ENCODE measurements at regions not wholly inside any gene's neighbourhood (a gene's known extent, or its start where the extent isn't known, plus 50 kb on each side); places are given as distances from the start of the nearest gene placed in this dataset.

DNA sequence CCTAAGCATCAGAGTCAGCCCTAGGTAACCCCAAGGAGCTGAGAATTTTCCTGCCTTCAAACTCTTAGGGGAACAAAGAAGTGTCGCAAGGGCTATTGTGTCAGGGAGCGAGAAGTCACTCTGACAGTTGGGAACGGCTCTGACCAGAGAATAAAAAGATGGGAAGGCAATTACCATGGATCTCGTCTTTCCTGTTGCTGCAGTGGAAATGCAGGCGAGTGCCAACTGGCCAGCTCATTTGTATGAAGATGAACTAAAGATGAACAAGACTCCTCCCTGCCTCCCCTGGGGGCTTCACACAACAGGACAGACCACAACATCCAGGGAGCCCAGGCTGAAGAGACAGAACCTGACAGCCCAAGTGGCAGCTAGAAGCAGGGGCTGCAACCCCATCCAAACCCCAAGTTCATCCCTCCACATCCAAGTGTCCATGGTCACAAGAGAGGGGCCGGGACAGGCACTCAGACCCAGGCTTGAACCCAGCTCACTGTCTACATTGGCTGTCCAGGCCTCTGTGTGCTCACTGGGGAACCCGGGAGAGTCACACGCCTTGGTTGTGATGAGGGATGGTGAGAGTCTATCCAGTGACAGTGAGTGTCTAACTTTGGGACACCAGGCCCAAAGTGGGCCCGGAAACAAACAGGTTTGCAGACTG, 322.4 kb downstream of the BCL11B start:
- ATAC-seq (no peak), DNase-seq (no peak)
- H3K4me1 Mint-ChIP-seq (ENCODE audit: low read depth): peaks cover 9% of the 10 kb centered on the region
- no peaks in the 10 kb centered on the region for H3K36me3 Mint-ChIP-seq (ENCODE audit: insufficient read depth)
- no peaks in the 10 kb centered on the region for H3K27me3 Mint-ChIP-seq (ENCODE audit: low read depth)
- H3K4me3 Mint-ChIP-seq: no peak overlapping the region
- H3K9me3 Mint-ChIP-seq: no peaks in the 10 kb centered on the region

- Mint-ChIP-seq H3K36me3 (ENCODE audit: insufficient read depth) (no peaks in the 10 kb centered on the region), H3K4me3 (no peak overlapping the region), H3K9me3 (no peaks in the 10 kb centered on the region), H3K4me1 (ENCODE audit: low read depth) (peaks cover 8% of the 10 kb centered on the region), H3K27me3 (ENCODE audit: low read depth) (no peaks in the 10 kb centered on the region)
- ATAC-seq: no peak
- DNase-seq: no peak
Observed at GRCh38 chr14:98950353-98950895, 321.6 kb downstream of the BCL11B start.

DNA sequence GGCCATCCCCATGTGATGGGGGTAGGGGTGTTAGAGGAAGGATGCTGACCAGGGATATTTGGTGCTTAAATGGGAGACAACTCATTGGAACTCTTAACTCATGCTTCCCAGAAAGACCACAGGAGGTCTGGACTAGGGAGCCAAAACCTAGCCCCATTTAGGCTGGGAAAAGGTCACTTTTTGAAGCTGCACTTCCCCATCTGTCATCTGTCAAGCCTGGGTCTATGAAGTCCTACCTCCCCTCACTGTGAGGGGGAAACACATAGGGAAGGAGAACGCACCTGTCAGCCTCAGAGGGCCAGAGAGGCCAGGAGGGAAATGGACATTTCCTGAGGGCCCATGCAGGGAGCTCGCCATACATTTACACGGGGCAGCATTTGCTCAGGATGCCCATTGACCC, 321.0 kb downstream of the BCL11B start:
- ATAC-seq (no peak), DNase-seq (no peak)
- Mint-ChIP-seq H3K4me3 (no peak overlapping the region), H3K9me3 (no peaks in the 10 kb centered on the region), H3K27me3 (ENCODE audit: low read depth) (no peaks in the 10 kb centered on the region), H3K4me1 (ENCODE audit: low read depth) (peaks cover 8% of the 10 kb centered on the region), H3K36me3 (ENCODE audit: insufficient read depth) (no peaks in the 10 kb centered on the region)

DNA sequence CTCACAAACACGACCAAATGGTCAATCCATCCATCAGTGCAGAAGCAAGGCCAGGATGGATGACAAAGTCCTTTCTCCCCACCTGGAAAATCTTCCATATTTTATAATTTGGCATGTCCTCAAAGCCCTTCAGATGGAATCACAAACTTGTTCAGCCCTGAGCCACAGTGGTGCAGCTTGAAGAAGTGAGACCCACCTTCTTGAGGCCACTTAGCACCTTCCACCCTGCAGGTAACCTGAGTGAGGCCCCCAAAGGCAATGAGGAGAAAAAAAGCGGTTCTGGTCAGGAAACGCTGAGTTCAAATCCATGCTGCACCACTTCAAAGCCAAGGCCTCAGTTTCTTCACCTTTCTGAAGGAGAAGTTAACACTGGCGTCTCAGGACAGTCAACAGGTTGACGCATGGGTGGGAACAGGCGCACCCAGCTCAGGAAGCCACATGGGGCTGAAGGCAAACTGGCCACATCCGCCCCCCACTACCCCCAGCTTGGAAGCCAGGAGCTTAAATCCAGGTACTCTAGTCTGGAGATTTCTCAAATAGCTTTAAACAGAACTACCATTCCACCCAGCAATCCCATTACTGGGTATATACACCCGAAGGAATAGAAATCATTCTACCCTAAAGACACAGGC, 320.4 kb downstream of the BCL11B start:
- no peak for DNase-seq
- H3K36me3 Mint-ChIP-seq (ENCODE audit: insufficient read depth): no peaks in the 10 kb centered on the region
- H3K4me3 Mint-ChIP-seq: no peak overlapping the region
- H3K27me3 Mint-ChIP-seq (ENCODE audit: low read depth): no peaks in the 10 kb centered on the region
- H3K4me1 Mint-ChIP-seq (ENCODE audit: low read depth): peaks cover 8% of the 10 kb centered on the region
- no peak for ATAC-seq
- H3K9me3 Mint-ChIP-seq: no peaks in the 10 kb centered on the region

- no peaks in the 10 kb centered on the region for H3K9me3 Mint-ChIP-seq
- no peaks in the 10 kb centered on the region for H3K27me3 Mint-ChIP-seq (ENCODE audit: low read depth)
- H3K4me1 Mint-ChIP-seq (ENCODE audit: low read depth): peaks cover 1% of the 10 kb centered on the region
- no peaks in the 10 kb centered on the region for H3K36me3 Mint-ChIP-seq (ENCODE audit: insufficient read depth)
- no peak for ATAC-seq
- DNase-seq: no peak
- no peak overlapping the region for H3K4me3 Mint-ChIP-seq
Observed at GRCh38 chr14:98952593-98953350, 319.2 kb downstream of the BCL11B start.

- H3K9me3 Mint-ChIP-seq: no peaks in the 10 kb centered on the region
- no peaks in the 10 kb centered on the region for H3K36me3 Mint-ChIP-seq (ENCODE audit: insufficient read depth)
Observed at GRCh38 chr14:98953551-98954348, 318.2 kb downstream of the BCL11B start.

DNA sequence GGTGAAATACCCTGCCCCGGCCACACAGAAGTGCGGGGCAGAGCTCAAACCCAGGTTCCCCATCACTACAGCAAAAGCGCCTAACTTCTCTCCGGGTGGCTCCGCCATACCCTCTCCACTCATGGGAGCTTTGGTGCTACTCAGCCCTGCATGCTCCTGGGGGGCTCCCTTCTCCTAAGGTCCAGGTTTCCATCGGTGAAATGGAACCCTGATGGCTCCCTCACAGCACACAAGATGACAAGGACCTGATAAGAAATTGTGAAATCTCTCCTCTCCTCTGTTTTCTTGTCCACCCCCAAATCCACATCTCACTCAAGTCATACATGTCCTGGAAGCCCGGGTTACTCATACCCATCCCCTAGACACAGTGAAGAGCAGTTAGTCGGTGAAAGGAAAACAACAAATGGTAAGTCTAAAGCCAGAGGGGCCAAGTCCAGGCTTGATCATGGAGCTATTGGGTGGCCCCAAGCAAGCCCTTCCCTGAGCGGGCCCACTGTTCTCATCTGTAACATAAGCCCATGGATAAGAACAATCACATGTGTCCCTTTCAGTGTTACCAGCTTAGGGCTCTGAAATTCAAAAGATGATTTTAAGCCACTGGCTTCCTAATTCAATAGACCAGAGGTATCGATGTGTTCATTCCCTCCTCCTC, 317.5 kb downstream of the BCL11B start:
- Mint-ChIP-seq H3K9me3 (no peaks in the 10 kb centered on the region), H3K27me3 (ENCODE audit: low read depth) (no peaks in the 10 kb centered on the region), H3K4me3 (no peak overlapping the region), H3K4me1 (ENCODE audit: low read depth) (no peaks in the 10 kb centered on the region), H3K36me3 (ENCODE audit: insufficient read depth) (no peaks in the 10 kb centered on the region)
- no peak for DNase-seq
- no peak for ATAC-seq

More at GRCh38 chr14:98953551-98954348, 318.2 kb downstream of the BCL11B start:
- no peak for DNase-seq
- no peak overlapping the region for H3K4me3 Mint-ChIP-seq
- H3K4me1 Mint-ChIP-seq (ENCODE audit: low read depth): no peaks in the 10 kb centered on the region
- ATAC-seq: no peak
- H3K27me3 Mint-ChIP-seq (ENCODE audit: low read depth): no peaks in the 10 kb centered on the region

DNA sequence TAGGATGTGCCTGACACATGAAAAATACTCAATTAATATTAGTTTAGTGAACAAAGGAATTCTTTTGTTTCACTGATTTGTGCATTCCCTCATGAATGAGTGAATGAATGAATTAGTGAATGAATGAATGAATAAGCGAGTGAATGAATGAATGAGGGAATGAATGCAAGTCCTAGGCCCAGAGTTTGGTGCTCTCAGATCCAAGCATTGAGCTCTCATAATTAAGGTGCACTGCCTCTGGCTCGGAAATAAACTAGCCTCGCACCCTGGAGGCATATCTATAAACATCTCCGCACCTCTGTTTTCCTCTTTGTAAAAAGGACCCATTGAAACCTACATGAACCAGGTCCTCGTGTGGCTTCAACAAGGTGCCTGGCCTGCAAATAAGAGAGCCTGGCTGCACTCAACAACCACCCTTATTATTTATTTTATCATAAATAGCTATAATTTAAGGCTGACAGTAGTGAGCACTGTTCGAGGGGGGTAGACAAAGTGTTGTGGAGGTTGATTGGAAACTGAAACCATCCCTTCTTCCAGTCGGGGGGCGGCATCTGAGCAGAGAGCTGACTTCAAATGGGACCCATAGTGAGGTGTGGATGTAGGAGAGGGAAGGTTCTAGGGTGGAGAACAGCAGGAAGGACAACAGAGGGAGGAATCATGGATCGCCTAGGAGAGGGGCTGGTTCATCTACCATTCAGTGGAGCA, 316.8 kb downstream of the BCL11B start:
- DNase-seq: no peak
- Mint-ChIP-seq H3K36me3 (ENCODE audit: insufficient read depth) (no peaks in the 10 kb centered on the region), H3K4me3 (no peak overlapping the region), H3K27me3 (ENCODE audit: low read depth) (no peaks in the 10 kb centered on the region), H3K4me1 (ENCODE audit: low read depth) (peaks cover 2% of the 10 kb centered on the region), H3K9me3 (no peaks in the 10 kb centered on the region)
- ATAC-seq: no peak

DNA sequence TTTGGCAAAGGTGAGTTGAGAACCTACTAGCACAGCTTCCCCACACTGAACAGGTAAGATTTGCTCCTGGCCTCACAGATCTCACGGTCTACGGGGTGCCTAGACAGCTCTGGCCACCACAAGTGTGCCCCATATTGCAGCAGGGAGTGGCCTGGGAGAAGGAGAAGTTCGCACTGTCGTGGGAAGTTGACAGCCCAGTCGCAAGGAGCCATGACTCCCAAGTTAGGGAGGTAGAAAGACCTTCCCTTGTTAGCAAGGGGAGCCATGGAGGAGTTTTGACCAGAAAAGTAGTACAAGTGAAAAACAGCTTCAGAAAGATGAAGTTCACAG, 316.3 kb downstream of the BCL11B start:
- Mint-ChIP-seq H3K36me3 (ENCODE audit: insufficient read depth) (no peaks in the 10 kb centered on the region), H3K4me1 (ENCODE audit: low read depth) (peaks cover 2% of the 10 kb centered on the region), H3K27me3 (ENCODE audit: low read depth) (no peaks in the 10 kb centered on the region), H3K4me3 (no peak overlapping the region), H3K9me3 (no peaks in the 10 kb centered on the region)
- ATAC-seq: no peak
- DNase-seq: no peak

DNA sequence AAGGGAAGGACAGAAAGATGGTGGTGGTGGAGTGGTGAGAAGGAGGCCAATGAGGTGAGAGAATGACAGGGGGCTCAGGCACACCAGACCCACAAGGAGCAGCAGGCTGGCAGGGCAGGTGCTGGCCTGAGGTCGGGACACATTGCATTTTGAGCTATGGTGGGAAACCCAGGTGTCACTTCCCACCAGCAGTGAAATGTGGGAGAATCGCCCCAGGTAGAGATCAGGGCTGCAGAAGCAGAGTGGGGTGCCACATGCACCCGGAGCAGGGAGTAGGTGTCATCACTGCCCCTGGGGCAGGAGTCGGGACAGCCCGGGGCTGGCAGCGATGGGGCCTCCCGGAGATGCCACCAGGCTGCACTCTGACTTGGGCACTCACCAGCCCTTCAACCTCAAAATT, 315.8 kb downstream of the BCL11B start:
- Mint-ChIP-seq H3K9me3 (no peaks in the 10 kb centered on the region), H3K4me3 (no peak overlapping the region), H3K4me1 (ENCODE audit: low read depth) (peaks cover 2% of the 10 kb centered on the region), H3K36me3 (ENCODE audit: insufficient read depth) (no peaks in the 10 kb centered on the region), H3K27me3 (ENCODE audit: low read depth) (no peaks in the 10 kb centered on the region)
- DNase-seq (no peak), ATAC-seq (no peak)

DNA sequence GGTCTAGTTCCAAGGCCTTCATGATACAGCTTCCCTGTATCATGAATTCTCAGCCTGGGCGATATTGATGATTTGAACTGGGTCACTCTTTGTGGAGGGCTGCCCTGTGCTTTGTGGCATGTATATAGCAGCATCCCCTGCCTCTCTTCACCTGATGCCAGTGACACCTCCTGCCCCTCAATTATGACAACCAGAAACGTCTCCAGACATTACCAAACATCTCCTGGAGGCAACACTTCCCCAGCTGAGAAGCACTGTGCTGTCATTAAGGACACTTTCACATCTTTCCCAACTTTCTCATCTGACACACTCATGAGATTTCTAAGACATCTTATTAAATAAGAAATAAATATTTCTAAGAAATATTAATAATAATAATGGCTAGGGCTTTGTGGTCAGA, 315.3 kb downstream of the BCL11B start:
- Mint-ChIP-seq H3K27me3 (ENCODE audit: low read depth) (no peaks in the 10 kb centered on the region), H3K4me3 (no peak overlapping the region), H3K36me3 (ENCODE audit: insufficient read depth) (no peaks in the 10 kb centered on the region), H3K9me3 (no peaks in the 10 kb centered on the region), H3K4me1 (ENCODE audit: low read depth) (peaks cover 2% of the 10 kb centered on the region)
- ATAC-seq (no peak), DNase-seq (no peak)

DNA sequence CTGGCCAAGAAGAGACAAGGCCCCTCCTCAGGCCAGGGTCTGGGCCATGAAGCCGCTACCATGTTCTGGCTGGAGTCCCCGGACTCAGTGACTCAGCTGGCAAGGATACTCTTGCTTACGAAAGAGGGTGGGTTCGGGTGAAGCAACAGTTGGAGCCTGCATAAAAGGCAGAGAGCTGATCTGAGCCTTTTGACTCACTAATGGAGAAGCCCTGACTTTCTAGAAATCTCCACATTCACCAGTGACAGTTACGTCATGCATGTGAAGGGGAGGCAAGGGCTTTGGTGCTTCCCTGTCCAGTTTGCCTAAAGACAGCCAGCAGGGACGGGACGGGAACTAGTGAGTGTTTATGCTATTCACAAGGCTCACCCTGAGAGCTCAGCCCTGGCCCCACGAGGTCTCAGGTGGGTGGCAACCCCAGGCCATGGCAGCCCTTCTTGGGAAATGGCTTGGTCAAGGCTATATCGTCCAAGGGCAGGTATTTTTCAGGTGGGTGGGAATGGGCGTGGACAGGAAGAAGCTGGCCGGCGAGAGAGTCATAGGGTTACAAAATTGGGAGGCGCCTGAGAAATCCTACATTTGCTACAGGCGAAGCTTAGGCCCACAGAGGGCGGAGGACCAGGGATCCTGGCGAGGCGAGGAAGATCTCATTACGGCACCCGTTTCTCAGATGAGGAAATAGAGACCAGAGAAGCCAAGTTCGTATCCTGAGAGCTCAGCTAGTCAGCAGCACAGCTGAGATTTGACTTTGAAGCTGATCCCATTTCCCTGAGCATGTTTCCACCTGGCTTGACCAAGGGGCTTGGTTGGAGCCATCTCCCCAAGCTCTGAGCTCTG, 314.6 kb downstream of the BCL11B start:
- Mint-ChIP-seq H3K36me3 (ENCODE audit: insufficient read depth) (no peaks in the 10 kb centered on the region), H3K27me3 (ENCODE audit: low read depth) (no peaks in the 10 kb centered on the region), H3K4me1 (ENCODE audit: low read depth) (peaks cover 2% of the 10 kb centered on the region), H3K9me3 (no peaks in the 10 kb centered on the region), H3K4me3 (no peak overlapping the region)
- ATAC-seq: no peak
- no peak for DNase-seq
